Neural progenitor cell (in vitro differentiated cells): ENCODE measurements at regions not wholly inside any gene's neighbourhood (a gene's known extent, or its start where the extent isn't known, plus 50 kb on each side); places are given as distances from the start of the nearest gene placed in this dataset.

Source experiments
- DNase-seq: peaks from one replicate; pipeline ENCODE4 v3.0.0-alpha.2; 2016; ENCODE audit warnings: low spot score
- H2AFZ ChIP-seq: fragments of 200-600 bp; sonication (generic); replicated peaks from 2 replicates; pipeline ENCODE4 v1.6.1; 2016; ENCODE audit warnings: antibody characterized with exemption
- H3F3A ChIP-seq: fragments of 200-600 bp; sonication (generic); 2 replicates; pipeline ENCODE4 v1.6.1; 2016; ENCODE audit warnings: antibody characterized with exemption, low read depth
- H3K27ac ChIP-seq: fragments of 200-600 bp; sonication (generic); 2 replicates; pipeline ENCODE4 v1.5.1; 2016; ENCODE audit warnings: mild to moderate bottlenecking
- H3K27me3 ChIP-seq: fragments of 200-600 bp; sonication (generic); 2 replicates; pipeline ENCODE4 v1.6.1; 2016; ENCODE audit warnings: mild to moderate bottlenecking, moderate library complexity
- H3K36me3 ChIP-seq: fragments of 200-600 bp; sonication (generic); 2 replicates; pipeline ENCODE4 v1.5.1; 2016
- H3K4me1 ChIP-seq: fragments of 200-600 bp; sonication (generic); 2 replicates; pipeline ENCODE4 v1.6.1; 2016; ENCODE audit warnings: mixed run types
- H3K4me2 ChIP-seq: fragments of 200-600 bp; sonication (generic); 2 replicates; pipeline ENCODE4 v1.6.1; 2016
- H3K4me3 ChIP-seq: fragments of 200-600 bp; sonication (generic); 2 replicates; pipeline ENCODE4 v1.5.1; 2016
- H3K79me2 ChIP-seq: fragments of 200-600 bp; sonication (generic); 2 replicates; pipeline ENCODE4 v1.6.1; 2016; ENCODE audit warnings: low read depth
- H3K9ac ChIP-seq: fragments of 200-600 bp; sonication (generic); 2 replicates; pipeline ENCODE4 v1.6.1; 2016
- H3K9me3 ChIP-seq: fragments of 200-600 bp; sonication (generic); 2 replicates; pipeline ENCODE4 v1.5.1; 2016; ENCODE audit warnings: low read depth
- H4K20me1 ChIP-seq: fragments of 200-600 bp; sonication (generic); 2 replicates; pipeline ENCODE4 v1.6.1; 2016; ENCODE audit warnings: low read depth
- H3K27ac Mint-ChIP-seq: 3 replicates; pipeline ENCODE4 v1.8.0; 2021; ENCODE audit warnings: mixed read lengths
- H3K27me3 Mint-ChIP-seq: 2 replicates; pipeline ENCODE4 v1.8.0; 2022; ENCODE audit warnings: low read depth, mild to moderate bottlenecking, inconsistent platforms, moderate library complexity, mixed read lengths; ENCODE audit not compliant: insufficient read depth
- H3K36me3 Mint-ChIP-seq: 3 replicates; pipeline ENCODE4 v1.8.0; 2021; ENCODE audit warnings: mixed read lengths
- H3K4me1 Mint-ChIP-seq: 3 replicates; pipeline ENCODE4 v1.8.0; 2021; ENCODE audit warnings: mixed read lengths
- H3K4me3 Mint-ChIP-seq: 3 replicates; pipeline ENCODE4 v1.8.0; 2021; ENCODE audit warnings: mild to moderate bottlenecking, moderate library complexity, mixed read lengths
- H3K9me3 Mint-ChIP-seq: 3 replicates; pipeline ENCODE4 v1.8.0; 2020; ENCODE audit warnings: mixed read lengths
- CTCF ChIP-seq: fragments of 200-600 bp; sonication (generic); IDR thresholded peaks from 2 replicates; pipeline ENCODE4 v1.5.1; 2017; ENCODE audit warnings: antibody characterized with exemption, mild to moderate bottlenecking
- EZH2 ChIP-seq: fragments of 200-600 bp; sonication (generic); IDR thresholded peaks from 2 replicates; pipeline ENCODE4 v1.6.1; 2017; ENCODE audit warnings: antibody characterized with exemption, mild to moderate bottlenecking, moderate library complexity
- EZH2phosphoT487 ChIP-seq: fragments of 200-600 bp; sonication (generic); IDR thresholded peaks from 2 replicates; pipeline ENCODE4 v1.6.1; 2017; ENCODE audit warnings: antibody characterized with exemption

GRCh38 chr14:55904086-55904485 lies 214.1 kb upstream of the PELI2 start:
- Mint-ChIP-seq H3K4me1 (peaks cover 12% of the 10 kb centered on the region), H3K27ac (no peak overlapping the region), H3K36me3 (no peaks in the 10 kb centered on the region), H3K9me3 (peaks cover 5% of the 10 kb centered on the region), H3K4me3 (no peak overlapping the region), H3K27me3 (no peaks in the 10 kb centered on the region)
- no peaks in the 10 kb centered on the region for H3K36me3 ChIP-seq
- DNase-seq, result no peak
- no peak overlapping the region for H3K4me2 ChIP-seq
- H3K27ac ChIP-seq, result no peak overlapping the region
- no peaks in the 10 kb centered on the region for H4K20me1 ChIP-seq
- H3K27me3 ChIP-seq, result no peaks in the 10 kb centered on the region
- H3K9me3 ChIP-seq, result no peaks in the 10 kb centered on the region
- no peak overlapping the region for H3K9ac ChIP-seq
- H3F3A ChIP-seq, result no peaks in the 10 kb centered on the region
- no peak overlapping the region for H3K4me3 ChIP-seq
- no peak overlapping the region for H2AFZ ChIP-seq
- no peaks in the 10 kb centered on the region for H3K79me2 ChIP-seq
- TF ChIP-seq EZH2 (no peak), EZH2phosphoT487 (no peak), CTCF (no peak)
- H3K4me1 ChIP-seq, result no peaks in the 10 kb centered on the region

GRCh38 chr14:55908106-55908505 lies 210.1 kb upstream of the PELI2 start:
- Histone ChIP-seq H3K4me3 (no peak overlapping the region), H3K4me1 (peaks cover 15% of the 10 kb centered on the region), H3K4me2 (no peak overlapping the region), H4K20me1 (no peaks in the 10 kb centered on the region), H3K9me3 (no peaks in the 10 kb centered on the region), H3F3A (peaks cover 8% of the 10 kb centered on the region), H3K36me3 (no peaks in the 10 kb centered on the region), H3K9ac (no peak overlapping the region), H2AFZ (no peak overlapping the region), H3K27ac (no peak overlapping the region), H3K79me2 (no peaks in the 10 kb centered on the region), H3K27me3 (no peaks in the 10 kb centered on the region)
- Mint-ChIP-seq H3K9me3 (peaks cover 5% of the 10 kb centered on the region), H3K4me1 (peaks cover 27% of the 10 kb centered on the region), H3K27ac (no peak overlapping the region), H3K27me3 (no peaks in the 10 kb centered on the region), H3K4me3 (no peak overlapping the region), H3K36me3 (no peaks in the 10 kb centered on the region)
- no peak for DNase-seq
- TF ChIP-seq EZH2phosphoT487 (no peak), EZH2 (no peak), CTCF (no peak)

GRCh38 chr14:55909879-55910278 lies 208.3 kb upstream of the PELI2 start:
- H2AFZ ChIP-seq, result no peak overlapping the region
- H3K9ac ChIP-seq, result no peak overlapping the region
- no peak overlapping the region for H3K27ac ChIP-seq
- Mint-ChIP-seq H3K36me3 (no peaks in the 10 kb centered on the region), H3K9me3 (peaks cover 5% of the 10 kb centered on the region), H3K4me3 (no peak overlapping the region), H3K27me3 (no peaks in the 10 kb centered on the region), H3K4me1 (peaks cover 43% of the 10 kb centered on the region), H3K27ac (no peak overlapping the region)
- no peaks in the 10 kb centered on the region for H3K27me3 ChIP-seq
- no peaks in the 10 kb centered on the region for H3K9me3 ChIP-seq
- H3K36me3 ChIP-seq, result no peaks in the 10 kb centered on the region
- H3K79me2 ChIP-seq, result no peaks in the 10 kb centered on the region
- peak overlapping the region; percentile 24 for H3K4me2 ChIP-seq
- H3K4me1 ChIP-seq, result peaks cover 15% of the 10 kb centered on the region
- H3F3A ChIP-seq, result peaks cover 8% of the 10 kb centered on the region
- TF ChIP-seq CTCF (no peak), EZH2 (no peak), EZH2phosphoT487 (no peak)
- no peak overlapping the region for H3K4me3 ChIP-seq
- no peak for DNase-seq
- H4K20me1 ChIP-seq, result no peaks in the 10 kb centered on the region
